Peyer's patch (tissue), 4 donors: ENCODE measurements at regions not wholly inside any gene's neighbourhood (a gene's known extent, or its start where the extent isn't known, plus 50 kb on each side); places are given as distances from the start of the nearest gene placed in this dataset.

ENCODE experiments used
- DNase-seq, 3 donors: peaks; one replicate each; pipeline ENCODE4 v3.0.0-alpha.2; 2017 to 2019
- H3K27ac ChIP-seq, 4 donors: fragments of 200-600 bp; sonication (generic); one replicate each; pipeline ENCODE4 v1.5.1; 2016 to 2019
- H3K27me3 ChIP-seq, 2 donors: fragments of 200-600 bp; sonication (generic); one replicate each; pipeline ENCODE4 v1.5.1; 2019
- H3K36me3 ChIP-seq, 3 donors: fragments of 200-600 bp; sonication (generic); one replicate each; pipeline ENCODE4 v1.5.1; 2016 to 2019
- H3K4me1 ChIP-seq, 4 donors: fragments of 200-600 bp; sonication (generic); one replicate each; pipeline ENCODE4 v1.5.1; 2016 to 2019
- H3K4me3 ChIP-seq, 4 donors: fragments of 200-600 bp; sonication (generic); 1 replicate in 3 of 4; 2 replicates in 1 of 4; pipeline ENCODE4 v1.5.1; 2016 to 2019; ENCODE audit warnings: mild to moderate bottlenecking in 1 of 4
- H3K9me3 ChIP-seq, 4 donors: fragments of 200-600 bp; sonication (generic); one replicate each; pipeline ENCODE4 v1.5.1; 2016 to 2019; ENCODE audit warnings: mild to moderate bottlenecking in 1 of 4
- CTCF ChIP-seq, 6 experiments: fragments of 450-650 bp in 4 of 6; fragments of 200-600 bp in 2 of 6; sonication (generic) in 1 of 6; IDR thresholded peaks; one replicate each; pipeline ENCODE4 v1.5.1; 2017 to 2019; ENCODE audit warnings: antibody characterized with exemption in 6 of 6, mild to moderate bottlenecking in 3 of 6, moderate library complexity in 1 of 6
- POLR2A ChIP-seq, 2 donors: fragments of 450-650 bp; IDR thresholded peaks; one replicate each; pipeline ENCODE4 v1.5.1; 2017; ENCODE audit warnings: antibody characterized with exemption in 2 of 2, mild to moderate bottlenecking in 2 of 2, moderate library complexity in 2 of 2
- small RNA-seq, 2 donors: library from RNA; depleted of rRNA; stranded (forward); fragments of <200 nt; gene quantifications; one replicate each; pipeline ENCODE3, GENCODE V24; 2016

- no peaks in the 10 kb centered on the region for H3K27me3 ChIP-seq
- no peak for DNase-seq
- H3K4me1 ChIP-seq: no peaks in the 10 kb centered on the region
- H3K27ac ChIP-seq: no peak overlapping the region
- H3K4me3 ChIP-seq: no peak overlapping the region
- no peaks in the 10 kb centered on the region for H3K9me3 ChIP-seq
- no peaks in the 10 kb centered on the region for H3K36me3 ChIP-seq
- TF ChIP-seq POLR2A (IDR thresholded peaks at IDR 0.05) (no peak), CTCF (IDR thresholded peaks at IDR 0.05) (no peak)
These were observed 53.0 kb upstream of the DTNBP1 start for GRCh38 chr6:15715851-15716250.

- H3K4me1 ChIP-seq: no peaks in the 10 kb centered on the region
- no peaks in the 10 kb centered on the region for H3K9me3 ChIP-seq
- TF ChIP-seq POLR2A (IDR thresholded peaks at IDR 0.05): no peak
- no peak for TF ChIP-seq CTCF (IDR thresholded peaks at IDR 0.05)
- no peak overlapping the region for H3K27ac ChIP-seq
- H3K36me3 ChIP-seq: no peaks in the 10 kb centered on the region
- no peak for DNase-seq
- no peaks in the 10 kb centered on the region for H3K27me3 ChIP-seq
- H3K4me3 ChIP-seq: no peak overlapping the region
These were observed 52.2 kb upstream of the DTNBP1 start for GRCh38 chr6:15715060-15715459.

GRCh38 chr6:15714658-15715057 is 51.8 kb upstream of the DTNBP1 start:
- no peak for TF ChIP-seq POLR2A (IDR thresholded peaks at IDR 0.05)
- no peak for TF ChIP-seq CTCF (IDR thresholded peaks at IDR 0.05)
- DNase-seq: no peak
- H3K9me3 ChIP-seq: no peaks in the 10 kb centered on the region

GRCh38 chr6:15713325-15713724 is 50.5 kb upstream of the DTNBP1 start:
- H3K27ac ChIP-seq: no peak overlapping the region
- no peak overlapping the region for H3K4me3 ChIP-seq
- no peak for DNase-seq
- H3K4me1 ChIP-seq: no peaks in the 10 kb centered on the region
- H3K9me3 ChIP-seq: no peaks in the 10 kb centered on the region
- no peaks in the 10 kb centered on the region for H3K36me3 ChIP-seq
- no peaks in the 10 kb centered on the region for H3K27me3 ChIP-seq
- TF ChIP-seq POLR2A (IDR thresholded peaks at IDR 0.05): no peak
- no peak for TF ChIP-seq CTCF (IDR thresholded peaks at IDR 0.05)

More at GRCh38 chr6:15714658-15715057, 51.8 kb upstream of the DTNBP1 start:
- H3K4me1 ChIP-seq: no peaks in the 10 kb centered on the region
- no peaks in the 10 kb centered on the region for H3K27me3 ChIP-seq
- H3K4me3 ChIP-seq: no peak overlapping the region
- H3K27ac ChIP-seq: no peak overlapping the region
- no peaks in the 10 kb centered on the region for H3K36me3 ChIP-seq

GRCh38 chr6:15712797-15713196 is 50.0 kb upstream of the DTNBP1 start:
- H3K4me3 ChIP-seq: no peak overlapping the region
- H3K4me1 ChIP-seq: no peaks in the 10 kb centered on the region
- DNase-seq: no peak
- no peak for TF ChIP-seq POLR2A (IDR thresholded peaks at IDR 0.05)
- TF ChIP-seq CTCF (IDR thresholded peaks at IDR 0.05): no peak
- H3K9me3 ChIP-seq: no peaks in the 10 kb centered on the region
- no peak overlapping the region for H3K27ac ChIP-seq
- no peaks in the 10 kb centered on the region for H3K36me3 ChIP-seq
- no peaks in the 10 kb centered on the region for H3K27me3 ChIP-seq

Small RNA genes lying in the stretch of these regions (small RNA-seq; reads per million reads assigned to genes)
- 0 reads per million in 2 donors for gene AL365265.1
